ENCODE measurements at regions not wholly inside any gene's neighbourhood (a gene's known extent, or its start where the extent isn't known, plus 50 kb on each side); places are given as distances from the start of the nearest gene placed in this dataset.

- TF ChIP-seq SUZ12 (IDR thresholded peaks at IDR 0.05; ENCODE audit: extremely low read depth, insufficient read depth, insufficient read length) (no peak), YY1 (IDR thresholded peaks at IDR 0.05; ENCODE audit: insufficient read depth, insufficient read length) (no peak)
These were observed 128.6 kb upstream of the SVIL start for GRCh38 chr10:29763396-29763795.
